ENCODE measurements at regions not wholly inside any gene's neighbourhood (a gene's known extent, or its start where the extent isn't known, plus 50 kb on each side); places are given as distances from the start of the nearest gene placed in this dataset.
"Not testable (repeated sequence)": the region's sequence is repeated elsewhere in the genome, so short reads cannot be mapped to it uniquely, and the experiment has no call there.

DNA sequence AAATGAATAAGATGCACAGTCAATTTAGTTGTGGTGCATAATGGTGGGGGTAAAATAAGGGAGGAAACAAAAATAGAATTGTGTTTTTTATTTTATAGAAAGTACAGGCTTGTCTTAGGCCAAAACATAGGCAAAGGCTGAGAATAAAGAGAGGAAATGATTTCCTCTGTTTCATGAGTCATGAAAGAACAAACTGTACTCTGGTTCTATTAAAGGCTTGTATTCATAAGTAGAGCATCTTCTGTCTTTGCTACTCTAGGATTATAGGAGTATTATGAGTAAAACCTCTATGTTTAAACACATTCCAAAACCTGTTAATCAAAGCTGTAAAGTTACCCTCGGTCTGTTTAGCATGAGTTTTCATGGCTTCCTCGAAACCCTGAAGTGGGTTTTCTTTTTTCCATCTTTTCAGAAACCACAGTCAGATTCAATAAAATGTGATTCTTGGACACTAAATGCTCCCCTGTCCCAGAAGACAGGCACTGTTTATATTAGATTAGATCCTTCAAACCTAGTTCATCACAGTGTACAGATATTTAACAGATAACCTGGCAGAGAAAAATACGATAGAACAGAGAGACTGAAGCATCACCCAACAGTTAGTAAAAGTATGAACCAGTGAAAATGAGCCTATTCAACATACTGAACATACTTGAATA lies 473.9 kb upstream of the CYLC2 start:
- H3K9me3 ChIP-seq (ENCODE audit: control insufficient read depth in 1 of 2, low read length in 2 of 2) = no peaks in the 10 kb centered on the region
- H3K4me1 ChIP-seq (ENCODE audit: control insufficient read depth in 1 of 2, insufficient read depth in 2 of 2, low read length in 2 of 2) = no peaks in the 10 kb centered on the region
- H3K9ac ChIP-seq (ENCODE audit: low read depth in 1 of 2, low read length in 2 of 2) = no peak overlapping the region
- no peak overlapping the region for H3K27ac ChIP-seq (ENCODE audit: low read depth, low read length)
- H3K4me3 ChIP-seq (ENCODE audit: low read depth in 1 of 2, low read length in 2 of 2) = no peak overlapping the region
- H3K36me3 ChIP-seq (ENCODE audit: control insufficient read depth in 1 of 2, insufficient read depth in 2 of 2, low read length in 2 of 2) = no peaks in the 10 kb centered on the region
- no peaks in the 10 kb centered on the region for H3K27me3 ChIP-seq (ENCODE audit: control insufficient read depth in 1 of 2, insufficient read depth in 2 of 2, low read length in 2 of 2)

DNA sequence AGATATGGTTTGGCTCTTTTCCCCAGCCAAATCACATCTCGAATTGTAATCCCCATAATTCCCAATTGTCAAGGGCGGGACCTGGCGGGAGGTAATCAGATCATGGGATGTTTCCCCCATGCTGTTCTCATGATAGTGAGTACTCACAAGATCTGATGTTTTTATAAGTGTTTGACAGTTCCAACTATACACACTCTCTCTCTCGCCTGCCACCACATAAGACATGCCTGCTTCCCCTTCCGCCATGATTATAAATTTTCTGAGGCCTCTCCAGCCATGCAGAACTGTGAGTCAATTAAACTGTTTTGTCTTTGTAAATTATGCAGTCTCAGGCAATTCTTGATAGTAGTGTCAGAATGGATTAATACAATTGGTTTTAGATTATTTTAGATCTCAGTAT lies 475.7 kb upstream of the CYLC2 start:
- no peaks in the 10 kb centered on the region for H3K27me3 ChIP-seq (ENCODE audit: control insufficient read depth in 1 of 2, insufficient read depth in 2 of 2, low read length in 2 of 2)
- H3K9ac ChIP-seq (ENCODE audit: low read depth in 1 of 2, low read length in 2 of 2) = no peak overlapping the region
- H3K4me3 ChIP-seq (ENCODE audit: low read depth in 1 of 2, low read length in 2 of 2) = no peak overlapping the region
- no peaks in the 10 kb centered on the region for H3K4me1 ChIP-seq (ENCODE audit: control insufficient read depth in 1 of 2, insufficient read depth in 2 of 2, low read length in 2 of 2)
- no peaks in the 10 kb centered on the region for H3K9me3 ChIP-seq (ENCODE audit: control insufficient read depth in 1 of 2, low read length in 2 of 2)
- H3K27ac ChIP-seq (ENCODE audit: low read depth, low read length) = no peak overlapping the region
- H3K36me3 ChIP-seq (ENCODE audit: control insufficient read depth in 1 of 2, insufficient read depth in 2 of 2, low read length in 2 of 2) = no peaks in the 10 kb centered on the region

DNA sequence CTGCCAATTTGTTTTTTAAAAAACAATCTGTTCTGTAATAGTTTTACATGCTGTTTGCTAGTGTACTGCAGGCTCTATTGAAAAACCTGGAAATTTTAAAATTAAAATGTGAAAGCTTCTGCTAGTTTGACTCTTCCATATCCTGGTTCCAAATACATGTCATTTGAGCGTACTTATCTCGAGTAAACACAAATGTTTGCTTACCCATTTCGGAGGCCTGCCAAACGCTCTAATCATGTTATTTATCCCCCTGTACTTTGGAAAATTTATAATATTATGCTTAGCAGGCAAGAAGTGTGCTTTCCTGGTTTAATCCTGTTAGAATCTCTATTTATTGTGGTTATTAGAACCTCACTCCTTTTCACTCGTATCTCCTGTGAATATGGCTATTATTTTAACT lies 476.8 kb upstream of the CYLC2 start:
- Histone ChIP-seq H3K9ac (ENCODE audit: low read depth in 1 of 2, low read length in 2 of 2) (no peak overlapping the region), H3K9me3 (ENCODE audit: control insufficient read depth in 1 of 2, low read length in 2 of 2) (no peaks in the 10 kb centered on the region), H3K27me3 (ENCODE audit: control insufficient read depth in 1 of 2, insufficient read depth in 2 of 2, low read length in 2 of 2) (no peaks in the 10 kb centered on the region), H3K4me3 (ENCODE audit: low read depth in 1 of 2, low read length in 2 of 2) (no peak overlapping the region), H3K27ac (ENCODE audit: low read depth, low read length) (no peak overlapping the region), H3K4me1 (ENCODE audit: control insufficient read depth in 1 of 2, insufficient read depth in 2 of 2, low read length in 2 of 2) (no peaks in the 10 kb centered on the region), H3K36me3 (ENCODE audit: control insufficient read depth in 1 of 2, insufficient read depth in 2 of 2, low read length in 2 of 2) (no peaks in the 10 kb centered on the region)

DNA sequence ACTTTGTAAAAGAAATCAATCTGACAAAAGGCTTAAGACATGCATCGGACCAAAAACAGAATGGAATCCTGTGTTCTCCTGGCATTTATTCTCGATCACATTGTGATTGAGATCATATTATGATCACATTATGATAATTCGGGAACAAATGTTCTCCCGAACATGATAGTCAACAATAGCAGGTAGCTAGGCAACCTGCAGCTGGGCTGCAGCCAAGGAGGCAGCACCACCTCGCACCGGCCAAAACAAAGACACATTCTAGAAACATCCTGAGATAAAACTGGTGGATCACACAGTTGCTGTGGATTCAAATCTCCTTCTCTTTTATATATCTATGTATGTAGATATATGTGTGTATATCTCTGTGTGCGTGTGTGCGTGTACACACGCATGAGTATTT lies 480.6 kb upstream of the CYLC2 start:
- H3K36me3 ChIP-seq (ENCODE audit: control insufficient read depth in 1 of 2, insufficient read depth in 2 of 2, low read length in 2 of 2) = no peaks in the 10 kb centered on the region
- H3K9ac ChIP-seq (ENCODE audit: low read depth in 1 of 2, low read length in 2 of 2) = no peak overlapping the region
- H3K27me3 ChIP-seq (ENCODE audit: control insufficient read depth in 1 of 2, insufficient read depth in 2 of 2, low read length in 2 of 2) = no peaks in the 10 kb centered on the region
- H3K27ac ChIP-seq (ENCODE audit: low read depth, low read length) = no peak overlapping the region
- H3K4me1 ChIP-seq (ENCODE audit: control insufficient read depth in 1 of 2, insufficient read depth in 2 of 2, low read length in 2 of 2) = no peaks in the 10 kb centered on the region
- H3K4me3 ChIP-seq (ENCODE audit: low read depth in 1 of 2, low read length in 2 of 2) = no peak overlapping the region
- H3K9me3 ChIP-seq (ENCODE audit: control insufficient read depth in 1 of 2, low read length in 2 of 2) = no peaks in the 10 kb centered on the region

DNA sequence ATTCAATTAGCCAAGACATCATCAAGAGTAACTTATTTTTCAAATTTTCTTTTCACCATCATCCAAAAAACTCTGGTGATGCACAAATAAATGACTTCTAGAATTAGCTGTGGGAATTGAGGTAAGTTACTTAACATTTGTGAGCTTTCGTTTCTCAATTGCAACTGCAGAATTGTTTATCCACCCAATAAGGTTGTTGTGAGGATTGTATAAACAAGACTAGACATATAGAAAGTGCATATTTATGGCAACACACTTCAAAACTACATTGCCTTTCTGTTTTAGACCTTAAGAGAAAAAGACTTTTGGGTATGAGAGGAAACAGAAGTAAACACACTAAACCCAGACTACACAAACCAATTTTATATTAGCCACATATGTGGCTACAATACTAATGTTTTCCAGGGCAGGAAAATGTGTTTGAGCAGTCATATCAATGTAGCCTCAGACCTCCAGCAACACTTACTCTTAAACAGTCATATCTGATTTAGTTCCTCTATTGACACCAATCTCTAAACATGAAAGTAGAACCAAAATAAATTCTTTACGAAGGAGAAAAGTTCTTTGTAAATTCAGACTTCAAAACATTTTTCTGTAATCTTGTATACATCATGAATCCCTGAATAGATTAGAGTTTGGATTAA lies 488.0 kb upstream of the CYLC2 start:
- Histone ChIP-seq H3K27ac (ENCODE audit: low read depth, low read length) (no peak overlapping the region), H3K9ac (ENCODE audit: low read depth in 1 of 2, low read length in 2 of 2) (no peak overlapping the region), H3K27me3 (ENCODE audit: control insufficient read depth in 1 of 2, insufficient read depth in 2 of 2, low read length in 2 of 2) (no peaks in the 10 kb centered on the region), H3K4me1 (ENCODE audit: control insufficient read depth in 1 of 2, insufficient read depth in 2 of 2, low read length in 2 of 2) (no peaks in the 10 kb centered on the region), H3K36me3 (ENCODE audit: control insufficient read depth in 1 of 2, insufficient read depth in 2 of 2, low read length in 2 of 2) (no peaks in the 10 kb centered on the region), H3K4me3 (ENCODE audit: low read depth in 1 of 2, low read length in 2 of 2) (no peak overlapping the region), H3K9me3 (ENCODE audit: control insufficient read depth in 1 of 2, low read length in 2 of 2) (no peaks in the 10 kb centered on the region)

DNA sequence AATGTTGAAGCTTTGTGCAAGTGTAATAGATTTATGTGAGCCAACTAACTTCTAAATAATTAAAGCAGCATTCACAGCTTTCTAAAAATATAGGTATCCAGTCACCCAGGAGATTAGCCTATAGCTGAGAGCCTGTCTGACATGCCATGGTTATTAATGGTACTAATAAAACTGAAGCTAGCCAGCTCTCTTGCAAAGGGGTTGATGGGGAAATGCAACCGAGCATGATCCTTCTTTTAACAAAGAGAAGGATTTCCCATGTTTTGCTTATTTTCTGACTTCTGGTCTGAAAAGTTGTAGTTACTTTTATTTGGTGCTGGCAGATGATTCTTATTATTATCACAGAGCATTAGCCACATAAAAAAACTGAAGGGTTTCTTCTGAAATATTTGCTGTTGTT lies 488.7 kb upstream of the CYLC2 start:
- Histone ChIP-seq H3K9me3 (ENCODE audit: control insufficient read depth in 1 of 2, low read length in 2 of 2) (no peaks in the 10 kb centered on the region), H3K4me3 (ENCODE audit: low read depth in 1 of 2, low read length in 2 of 2) (no peak overlapping the region), H3K27me3 (ENCODE audit: control insufficient read depth in 1 of 2, insufficient read depth in 2 of 2, low read length in 2 of 2) (no peaks in the 10 kb centered on the region), H3K27ac (ENCODE audit: low read depth, low read length) (no peak overlapping the region), H3K36me3 (ENCODE audit: control insufficient read depth in 1 of 2, insufficient read depth in 2 of 2, low read length in 2 of 2) (no peaks in the 10 kb centered on the region), H3K4me1 (ENCODE audit: control insufficient read depth in 1 of 2, insufficient read depth in 2 of 2, low read length in 2 of 2) (no peaks in the 10 kb centered on the region), H3K9ac (ENCODE audit: low read depth in 1 of 2, low read length in 2 of 2) (no peak overlapping the region)

DNA sequence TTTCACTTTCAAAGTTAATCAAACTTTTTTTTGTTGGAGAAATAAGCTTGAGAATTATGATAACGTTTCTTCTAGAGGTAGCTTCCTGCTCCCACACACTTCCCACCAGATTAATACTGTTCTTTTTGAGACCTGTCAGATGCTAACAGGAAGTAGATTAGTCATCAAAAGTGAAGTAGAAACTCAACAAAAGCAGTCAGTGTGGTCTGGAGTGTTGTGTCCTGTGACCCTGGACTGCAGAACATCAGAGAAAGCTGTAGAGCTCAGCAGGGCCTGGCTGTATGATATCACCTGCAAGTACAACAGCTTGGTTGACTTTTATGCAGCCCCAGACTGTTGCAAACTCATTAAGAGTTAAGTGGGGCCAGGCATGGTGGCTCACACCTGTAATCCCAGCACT lies 495.7 kb upstream of the CYLC2 start:
- H3K9ac ChIP-seq (ENCODE audit: low read depth in 1 of 2, low read length in 2 of 2) = no peak overlapping the region
- no peaks in the 10 kb centered on the region for H3K36me3 ChIP-seq (ENCODE audit: control insufficient read depth in 1 of 2, insufficient read depth in 2 of 2, low read length in 2 of 2)
- no peaks in the 10 kb centered on the region for H3K4me1 ChIP-seq (ENCODE audit: control insufficient read depth in 1 of 2, insufficient read depth in 2 of 2, low read length in 2 of 2)
- H3K4me3 ChIP-seq (ENCODE audit: low read depth in 1 of 2, low read length in 2 of 2) = no peak overlapping the region
- H3K9me3 ChIP-seq (ENCODE audit: control insufficient read depth in 1 of 2, low read length in 2 of 2) = no peaks in the 10 kb centered on the region
- no peaks in the 10 kb centered on the region for H3K27me3 ChIP-seq (ENCODE audit: control insufficient read depth in 1 of 2, insufficient read depth in 2 of 2, low read length in 2 of 2)
- H3K27ac ChIP-seq (ENCODE audit: low read depth, low read length) = no peak overlapping the region

DNA sequence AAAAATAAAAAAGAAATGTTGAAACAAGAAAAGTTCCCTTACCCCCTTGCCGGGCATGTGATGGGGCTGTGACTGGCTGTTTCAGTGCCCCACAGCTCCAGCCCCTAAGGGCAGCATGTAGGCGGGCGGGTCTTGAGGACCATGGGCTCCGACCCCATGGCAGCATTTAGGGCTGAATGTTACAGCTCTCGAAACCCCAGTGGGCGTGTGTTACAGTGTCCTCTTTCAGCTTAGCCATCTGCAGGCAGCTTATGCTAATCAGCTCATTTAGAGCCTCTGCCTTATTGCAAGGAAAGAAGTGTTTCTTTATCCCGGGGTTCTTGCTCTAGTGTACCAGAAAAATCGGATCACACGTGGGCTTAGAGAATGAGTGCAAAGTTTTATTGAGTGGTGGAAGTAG lies 497.4 kb upstream of the CYLC2 start:
- no peaks in the 10 kb centered on the region for H3K9me3 ChIP-seq (ENCODE audit: control insufficient read depth in 1 of 2, low read length in 2 of 2)

DNA sequence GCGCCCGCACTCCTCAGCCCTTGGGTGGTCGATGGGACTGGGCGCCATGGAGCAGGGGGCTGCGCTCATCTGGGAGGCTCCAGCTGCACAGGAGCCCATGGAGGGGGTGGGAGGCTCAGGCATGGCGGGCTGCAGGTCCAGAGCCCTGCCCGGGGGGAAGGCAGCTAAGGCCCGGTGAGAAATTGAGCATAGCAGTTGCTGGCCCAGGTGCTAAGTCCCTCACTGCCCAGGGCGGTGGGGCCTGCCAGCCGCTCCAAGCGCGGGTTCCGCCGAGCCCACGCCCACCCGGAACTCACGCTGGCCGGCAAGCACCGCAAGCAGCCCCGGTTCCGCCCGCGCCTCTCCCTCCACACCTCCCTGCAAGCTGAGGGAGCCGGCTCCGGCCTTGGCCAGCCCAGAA lies 508.2 kb upstream of the CYLC2 start:
- H3K9me3 ChIP-seq (ENCODE audit: control insufficient read depth in 1 of 2, low read length in 2 of 2); H3K4me3 ChIP-seq (ENCODE audit: low read depth in 1 of 2, low read length in 2 of 2); H3K27ac ChIP-seq (ENCODE audit: low read depth, low read length); H3K4me1 ChIP-seq (ENCODE audit: control insufficient read depth in 1 of 2, insufficient read depth in 2 of 2, low read length in 2 of 2); H3K27me3 ChIP-seq (ENCODE audit: control insufficient read depth in 1 of 2, insufficient read depth in 2 of 2, low read length in 2 of 2); H3K9ac ChIP-seq (ENCODE audit: low read depth in 1 of 2, low read length in 2 of 2); H3K36me3 ChIP-seq (ENCODE audit: control insufficient read depth in 1 of 2, insufficient read depth in 2 of 2, low read length in 2 of 2): not testable (repeated sequence)

More for the DNA sequence above, 497.4 kb upstream of the CYLC2 start:
- Histone ChIP-seq H3K36me3 (ENCODE audit: control insufficient read depth in 1 of 2, insufficient read depth in 2 of 2, low read length in 2 of 2) (no peaks in the 10 kb centered on the region), H3K27me3 (ENCODE audit: control insufficient read depth in 1 of 2, insufficient read depth in 2 of 2, low read length in 2 of 2) (no peaks in the 10 kb centered on the region), H3K9ac (ENCODE audit: low read depth in 1 of 2, low read length in 2 of 2) (no peak overlapping the region), H3K4me3 (ENCODE audit: low read depth in 1 of 2, low read length in 2 of 2) (no peak overlapping the region), H3K27ac (ENCODE audit: low read depth, low read length) (no peak overlapping the region), H3K4me1 (ENCODE audit: control insufficient read depth in 1 of 2, insufficient read depth in 2 of 2, low read length in 2 of 2) (no peaks in the 10 kb centered on the region)

DNA sequence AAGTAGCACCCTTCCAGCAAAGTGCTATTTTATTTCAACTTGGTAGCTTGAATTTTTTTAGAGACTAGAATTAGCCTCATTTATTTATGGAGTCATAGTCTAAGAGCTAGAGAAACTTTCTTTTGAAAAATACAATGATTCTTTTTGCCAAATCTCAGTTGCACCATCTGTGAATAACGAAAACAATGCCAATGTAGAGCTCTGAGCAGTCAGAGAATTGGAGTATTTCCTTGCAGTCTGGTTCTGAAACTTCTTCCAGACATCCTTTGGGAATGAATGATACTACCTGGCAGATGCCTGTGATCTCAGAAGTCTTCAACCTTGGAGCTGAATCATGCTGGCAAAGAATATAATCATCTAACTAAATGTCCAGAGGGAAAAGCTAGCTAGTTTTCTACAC lies 511.5 kb upstream of the CYLC2 start:
- H3K27ac ChIP-seq (ENCODE audit: low read depth, low read length) = no peak overlapping the region
- no peaks in the 10 kb centered on the region for H3K4me1 ChIP-seq (ENCODE audit: control insufficient read depth in 1 of 2, insufficient read depth in 2 of 2, low read length in 2 of 2)
- no peaks in the 10 kb centered on the region for H3K9me3 ChIP-seq (ENCODE audit: control insufficient read depth in 1 of 2, low read length in 2 of 2)
- no peak overlapping the region for H3K9ac ChIP-seq (ENCODE audit: low read depth in 1 of 2, low read length in 2 of 2)
- H3K36me3 ChIP-seq (ENCODE audit: control insufficient read depth in 1 of 2, insufficient read depth in 2 of 2, low read length in 2 of 2) = no peaks in the 10 kb centered on the region
- H3K4me3 ChIP-seq (ENCODE audit: low read depth in 1 of 2, low read length in 2 of 2) = no peak overlapping the region
- H3K27me3 ChIP-seq (ENCODE audit: control insufficient read depth in 1 of 2, insufficient read depth in 2 of 2, low read length in 2 of 2) = no peaks in the 10 kb centered on the region

Measured in duodenal mucosa (tissue), 2 donors.